Hepatocyte (in vitro differentiated cells): ENCODE measurements at regions not wholly inside any gene's neighbourhood (a gene's known extent, or its start where the extent isn't known, plus 50 kb on each side); places are given as distances from the start of the nearest gene placed in this dataset.
"Not testable (repeated sequence)": the region's sequence is repeated elsewhere in the genome, so short reads cannot be mapped to it uniquely, and the experiment has no call there.

Experiments
- DNase-seq: peaks from one replicate; pipeline ENCODE4 v3.0.0-alpha.2; 2016; ENCODE audit warnings: low spot score
- H2AFZ ChIP-seq: fragments of 200-600 bp; sonication (generic); 2 replicates; pipeline ENCODE4 v1.6.0; 2016; ENCODE audit warnings: antibody characterized with exemption, mild to moderate bottlenecking
- H3K27ac ChIP-seq: fragments of 200-600 bp; sonication (generic); 2 replicates; pipeline ENCODE4 v1.5.1; 2016; ENCODE audit warnings: mild to moderate bottlenecking
- H3K27me3 ChIP-seq: fragments of 200-600 bp; sonication (generic); 2 replicates; pipeline ENCODE4 v1.6.1; 2016
- H3K36me3 ChIP-seq: fragments of 200-600 bp; sonication (generic); replicated peaks from 2 replicates; pipeline ENCODE4 v1.5.1; 2016; ENCODE audit warnings: low read depth; ENCODE audit not compliant: insufficient read depth
- H3K4me1 ChIP-seq: fragments of 200-600 bp; sonication (generic); 2 replicates; pipeline ENCODE4 v1.5.1; 2016; ENCODE audit warnings: mild to moderate bottlenecking, moderate library complexity; ENCODE audit not compliant: insufficient read depth
- H3K4me2 ChIP-seq: fragments of 200-600 bp; sonication (generic); 2 replicates; pipeline ENCODE4 v1.6.0; 2016
- H3K4me3 ChIP-seq: fragments of 200-600 bp; sonication (generic); 2 replicates; pipeline ENCODE4 v1.5.1; 2016; ENCODE audit warnings: mild to moderate bottlenecking
- H3K79me2 ChIP-seq: fragments of 200-600 bp; sonication (generic); 2 replicates; pipeline ENCODE4 v1.6.0; 2017; ENCODE audit warnings: mild to moderate bottlenecking
- H3K9me2 ChIP-seq: fragments of 200-600 bp; sonication (generic); replicated peaks from 2 replicates; pipeline ENCODE4 v1.6.0; 2017; ENCODE audit warnings: mild to moderate bottlenecking; ENCODE audit not compliant: insufficient read depth
- H3K9me3 ChIP-seq: fragments of 200-600 bp; sonication (generic); 2 replicates; pipeline ENCODE4 v1.5.1; 2016; ENCODE audit warnings: low read depth, mild to moderate bottlenecking
- H4K20me1 ChIP-seq: fragments of 200-600 bp; sonication (generic); 2 replicates; pipeline ENCODE4 v1.6.0; 2016; ENCODE audit warnings: mild to moderate bottlenecking; ENCODE audit not compliant: insufficient read depth, poor library complexity, severe bottlenecking
- CTCF ChIP-seq: fragments of 200-600 bp; sonication (generic); IDR thresholded peaks from 2 replicates; pipeline ENCODE4 v1.5.1; 2016; ENCODE audit warnings: antibody characterized with exemption, mild to moderate bottlenecking; ENCODE audit not compliant: poor library complexity
- EZH2 ChIP-seq: fragments of 200-600 bp; sonication (generic); IDR thresholded peaks from 2 replicates; pipeline ENCODE4 v1.6.1; 2016; ENCODE audit warnings: antibody characterized with exemption, mild to moderate bottlenecking, borderline replicate concordance
- EZH2phosphoT487 ChIP-seq: fragments of 200-600 bp; sonication (generic); IDR thresholded peaks from one replicate; pipeline ENCODE4 v1.6.1; 2018; ENCODE audit warnings: antibody characterized with exemption, mild to moderate bottlenecking, low read depth, moderate library complexity; ENCODE audit not compliant: unreplicated experiment, severe bottlenecking
- WGBS: methylation state at CpG from one replicate; pipeline ENCODE4 v1.1.6; 2016; ENCODE audit warnings: low lambda C conversion rate; ENCODE audit errors: missing lambda C conversion rate; 5-methylcytosine and 5-hydroxymethylcytosine counted together

- Histone ChIP-seq H4K20me1 (no peaks in the 10 kb centered on the region), H3K36me3 (no peaks in the 10 kb centered on the region), H3K4me1 (no peaks in the 10 kb centered on the region), H3K27ac (no peak overlapping the region), H3K4me3 (no peak overlapping the region), H3K79me2 (no peaks in the 10 kb centered on the region), H3K27me3 (no peaks in the 10 kb centered on the region), H3K9me3 (no peaks in the 10 kb centered on the region), H3K9me2 (no peaks in the 10 kb centered on the region), H3K4me2 (no peak overlapping the region), H2AFZ (no peak overlapping the region)
- WGBS = 74% methylated on average over 1 of the region's 1 CpG
- DNase-seq = no peak
- TF ChIP-seq CTCF = no peak
- TF ChIP-seq EZH2phosphoT487 = no peak
- no peak for TF ChIP-seq EZH2
These were observed 187.2 kb upstream of the RBBP8 start for GRCh38 chr18:22745966-22746365.

- Histone ChIP-seq H4K20me1 (no peaks in the 10 kb centered on the region), H3K4me2 (no peak overlapping the region), H2AFZ (no peak overlapping the region), H3K27me3 (no peaks in the 10 kb centered on the region), H3K27ac (no peak overlapping the region), H3K9me2 (no peaks in the 10 kb centered on the region), H3K9me3 (no peaks in the 10 kb centered on the region), H3K4me3 (no peak overlapping the region), H3K79me2 (no peaks in the 10 kb centered on the region), H3K4me1 (no peaks in the 10 kb centered on the region), H3K36me3 (no peaks in the 10 kb centered on the region)
- TF ChIP-seq EZH2phosphoT487 (no peak), EZH2 (no peak), CTCF (no peak)
- DNase-seq = no peak
- WGBS = 91% methylated on average over 2 of the region's 2 CpGs
These were observed 181.1 kb upstream of the RBBP8 start for GRCh38 chr18:22752014-22752413.

- Histone ChIP-seq H3K9me3 (no peaks in the 10 kb centered on the region), H3K27me3 (no peaks in the 10 kb centered on the region), H3K36me3 (no peaks in the 10 kb centered on the region), H2AFZ (no peak overlapping the region), H3K9me2 (no peaks in the 10 kb centered on the region), H3K79me2 (no peaks in the 10 kb centered on the region), H3K4me1 (no peaks in the 10 kb centered on the region), H4K20me1 (no peaks in the 10 kb centered on the region), H3K4me2 (no peak overlapping the region), H3K4me3 (no peak overlapping the region), H3K27ac (no peak overlapping the region)
- 88% methylated on average over 8 of the region's 8 CpGs for WGBS
- TF ChIP-seq EZH2 (no peak), CTCF (no peak), EZH2phosphoT487 (no peak)
- no peak for DNase-seq
These were observed 179.8 kb upstream of the RBBP8 start for GRCh38 chr18:22753130-22753831.

- not testable (repeated sequence) for H3K36me3 ChIP-seq, H3K9me2 ChIP-seq, H3K9me3 ChIP-seq, DNase-seq, H3K27me3 ChIP-seq, H3K4me1 ChIP-seq, H3K79me2 ChIP-seq, H4K20me1 ChIP-seq, H2AFZ ChIP-seq, H3K4me3 ChIP-seq, H3K27ac ChIP-seq, H3K4me2 ChIP-seq
- 97% methylated on average over 2 of the region's 2 CpGs for WGBS
These were observed 169.1 kb upstream of the RBBP8 start for GRCh38 chr18:22764005-22764404.
